Liver (tissue), 3 donors: ENCODE measurements at regions not wholly inside any gene's neighbourhood (a gene's known extent, or its start where the extent isn't known, plus 50 kb on each side); places are given as distances from the start of the nearest gene placed in this dataset.

Experiments used
- ATF3 ChIP-seq: IDR thresholded peaks from 2 replicates; pipeline ENCODE4 v1.6.1; 2016; ENCODE audit warnings: antibody characterized with exemption
- CTCF ChIP-seq: fragments of 150-350 bp; IDR thresholded peaks from 2 replicates; pipeline ENCODE4 v1.5.1; 2017; ENCODE audit warnings: improper control_type of control experiment, low read depth, low read length; ENCODE audit not compliant: missing input control
- EGR1 ChIP-seq, 2 donors: IDR thresholded peaks; 2 replicates each; pipeline ENCODE4 v1.6.1; 2016 to 2018; ENCODE audit warnings: antibody characterized with exemption in 2 of 2, low read depth in 2 of 2
- HNF4A ChIP-seq, 2 donors: conservative IDR thresholded peaks; 2 replicates each; pipeline ENCODE4 v1.6.1; 2016; ENCODE audit warnings: antibody characterized with exemption in 2 of 2, mild to moderate bottlenecking in 2 of 2
- HNF4G ChIP-seq: IDR thresholded peaks from 2 replicates; pipeline ENCODE4 v1.6.1; 2016; ENCODE audit warnings: antibody characterized with exemption
- JUND ChIP-seq, 2 donors: IDR thresholded peaks; 2 replicates each; pipeline ENCODE4 v1.6.1; 2016; ENCODE audit warnings: antibody characterized with exemption in 2 of 2
- MAX ChIP-seq: IDR thresholded peaks from 2 replicates; pipeline ENCODE4 v1.6.1; 2016; ENCODE audit warnings: antibody characterized with exemption
- RAD21 ChIP-seq, 2 donors: IDR thresholded peaks; 2 replicates each; pipeline ENCODE4 v1.6.1; 2016; ENCODE audit warnings: antibody characterized with exemption in 2 of 2, mild to moderate bottlenecking in 2 of 2
- REST ChIP-seq: IDR thresholded peaks from 2 replicates; pipeline ENCODE4 v1.6.1; 2016; ENCODE audit warnings: antibody characterized with exemption, mild to moderate bottlenecking
- SP1 ChIP-seq: IDR thresholded peaks from 2 replicates; pipeline ENCODE4 v1.6.1; 2018; ENCODE audit warnings: antibody characterized with exemption, mild to moderate bottlenecking
- TAF1 ChIP-seq: conservative IDR thresholded peaks from 2 replicates; pipeline ENCODE4 v1.6.1; 2016; ENCODE audit warnings: antibody characterized with exemption, mild to moderate bottlenecking
- YY1 ChIP-seq: IDR thresholded peaks from 2 replicates; pipeline ENCODE4 v1.6.1; 2016; ENCODE audit warnings: antibody characterized with exemption, mild to moderate bottlenecking
- donor health status: healthy.
- donor health status: healthy.

- TF ChIP-seq CTCF (no peak), EGR1 (IDR thresholded peaks at IDR 0.05; ENCODE audit: low read depth in 2 of 2) (no peak), TAF1 (no peak), ATF3 (no peak), MAX (no peak), YY1 (no peak), HNF4G (no peak), HNF4A (conservative IDR thresholded peaks at IDR 0.05) (no peak), REST (no peak), RAD21 (IDR thresholded peaks at IDR 0.05) (no peak), SP1 (no peak), JUND (IDR thresholded peaks at IDR 0.05) (no peak)
Observed at GRCh38 chr12:124411953-124412645, 117.2 kb downstream of the RFLNA start.
